ENCODE measurements at regions not wholly inside any gene's neighbourhood (a gene's known extent, or its start where the extent isn't known, plus 50 kb on each side); places are given as distances from the start of the nearest gene placed in this dataset.
"Not testable (repeated sequence)": the region's sequence is repeated elsewhere in the genome, so short reads cannot be mapped to it uniquely, and the experiment has no call there.

- no peaks in the 10 kb centered on the region for H3K4me1 ChIP-seq (replicated peaks)
- H3K27ac ChIP-seq: no peak overlapping the region
- DNase-seq (ENCODE audit: low read depth in 1 of 2, low spot score in 2 of 2): no peak
- no peaks in the 10 kb centered on the region for H3K36me3 ChIP-seq
- H3K27me3 ChIP-seq (replicated peaks): no peaks in the 10 kb centered on the region
- H3K4me3 ChIP-seq: no peak overlapping the region
- H3K9me3 ChIP-seq (replicated peaks): no peaks in the 10 kb centered on the region
These were observed 457.7 kb upstream of the PDE3A start for GRCh38 chr12:19910681-19911080.

- Histone ChIP-seq H3K27me3 (replicated peaks) (no peaks in the 10 kb centered on the region), H3K4me1 (replicated peaks) (no peaks in the 10 kb centered on the region), H3K27ac (no peak overlapping the region), H3K4me3 (no peak overlapping the region), H3K9me3 (replicated peaks) (no peaks in the 10 kb centered on the region), H3K36me3 (no peaks in the 10 kb centered on the region)
- DNase-seq (ENCODE audit: low read depth in 1 of 2, low spot score in 2 of 2): no peak
These were observed 455.3 kb upstream of the PDE3A start for GRCh38 chr12:19912991-19913390.

DNA sequence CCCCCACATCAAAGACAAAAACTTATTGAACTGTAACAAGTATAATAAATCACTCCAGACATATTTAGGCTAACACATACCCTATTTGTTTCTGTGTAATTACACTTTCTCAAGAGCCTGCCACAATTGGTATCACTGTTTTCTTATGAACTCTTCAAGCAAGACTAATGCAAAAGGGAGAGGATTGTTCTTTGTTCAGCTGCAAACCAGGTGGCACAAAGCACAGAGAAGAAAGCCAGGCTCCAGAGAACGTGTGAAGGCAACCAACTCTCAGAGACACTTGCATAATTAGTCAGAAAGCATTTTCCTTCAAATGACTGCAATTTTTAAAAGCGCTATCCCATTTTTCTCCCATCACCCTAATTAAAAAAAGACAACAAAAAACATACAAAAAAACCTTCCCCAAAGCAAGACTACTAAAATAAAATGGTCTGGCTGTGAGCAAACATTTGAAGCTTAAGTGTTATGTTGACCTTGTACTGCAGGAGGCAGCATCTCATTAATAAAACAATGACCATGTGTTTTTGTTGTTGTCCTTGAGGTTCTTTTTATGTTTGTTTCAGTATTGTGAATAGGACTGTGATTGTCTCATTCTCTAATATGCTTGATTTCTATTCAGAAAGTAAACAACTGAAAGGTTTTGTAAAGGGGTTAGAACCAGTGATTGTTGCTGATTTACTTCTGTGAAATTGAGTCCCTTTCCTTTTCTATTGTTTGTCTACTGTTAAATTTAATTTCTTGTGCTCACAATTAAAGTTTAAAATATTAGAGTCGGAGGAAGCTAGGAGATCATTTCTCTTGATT lies 452.7 kb upstream of the PDE3A start:
- H3K4me3 ChIP-seq: no peak overlapping the region
- no peaks in the 10 kb centered on the region for H3K27me3 ChIP-seq (replicated peaks)
- H3K9me3 ChIP-seq (replicated peaks): no peaks in the 10 kb centered on the region
- H3K4me1 ChIP-seq (replicated peaks): no peaks in the 10 kb centered on the region
- no peaks in the 10 kb centered on the region for H3K36me3 ChIP-seq
- H3K27ac ChIP-seq: no peak overlapping the region
- peak in 1 of 2 experiments; percentile 9 for DNase-seq (ENCODE audit: low read depth in 1 of 2, low spot score in 2 of 2)

DNA sequence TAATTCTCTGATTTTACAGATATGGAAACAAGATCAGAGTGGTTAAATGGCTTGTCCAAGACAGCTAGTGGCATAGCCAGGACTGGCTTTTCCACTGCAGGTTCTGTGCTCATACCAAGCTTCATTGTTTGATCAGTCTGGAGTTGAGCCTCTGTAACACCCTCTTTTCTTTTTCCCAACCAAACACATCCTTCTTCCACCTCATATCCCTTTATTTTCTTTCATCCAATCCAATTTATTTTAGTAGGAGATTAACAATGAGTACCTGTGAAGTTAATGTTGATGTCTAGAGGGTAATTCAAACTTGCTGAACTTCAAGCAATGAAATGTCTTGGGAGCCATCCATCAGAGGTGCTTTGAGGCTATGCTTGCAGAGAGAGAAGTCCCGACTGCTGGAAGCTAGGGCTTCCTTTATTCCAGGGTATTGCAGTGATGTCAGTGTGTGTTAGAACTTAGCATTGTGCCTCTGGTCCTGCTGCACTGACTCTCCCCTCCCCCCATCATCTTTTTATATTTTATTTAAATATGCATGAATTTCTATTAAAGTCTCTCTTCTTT lies 452.1 kb upstream of the PDE3A start:
- Histone ChIP-seq H3K4me1 (replicated peaks) (no peaks in the 10 kb centered on the region), H3K4me3 (no peak overlapping the region), H3K36me3 (no peaks in the 10 kb centered on the region), H3K27me3 (replicated peaks) (no peaks in the 10 kb centered on the region), H3K27ac (no peak overlapping the region), H3K9me3 (replicated peaks) (no peaks in the 10 kb centered on the region)
- DNase-seq (ENCODE audit: low read depth in 1 of 2, low spot score in 2 of 2): no peak

DNA sequence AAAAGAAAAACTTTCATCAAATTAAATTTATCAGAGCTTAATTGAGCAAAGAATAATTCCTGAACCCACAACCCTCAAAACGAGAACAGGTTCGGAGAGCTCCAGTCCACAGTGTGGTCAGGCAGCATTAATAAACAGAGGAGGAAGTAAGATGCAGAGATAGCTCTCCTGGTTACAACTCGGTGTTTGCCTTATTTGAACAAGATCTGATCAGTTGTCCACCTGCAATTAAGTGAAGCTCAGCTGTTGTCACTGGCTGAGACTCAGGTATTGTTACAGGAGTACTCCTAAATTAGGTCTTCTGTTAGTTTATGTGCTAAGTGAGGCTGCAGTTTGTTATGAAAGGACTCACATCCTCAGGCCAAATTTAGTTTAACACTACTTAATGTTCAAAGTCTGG lies 451.4 kb upstream of the PDE3A start:
- no peak for DNase-seq (ENCODE audit: low read depth in 1 of 2, low spot score in 2 of 2)
- Histone ChIP-seq H3K27me3 (replicated peaks) (no peaks in the 10 kb centered on the region), H3K4me1 (replicated peaks) (no peaks in the 10 kb centered on the region), H3K9me3 (replicated peaks) (no peaks in the 10 kb centered on the region), H3K36me3 (no peaks in the 10 kb centered on the region), H3K27ac (no peak overlapping the region), H3K4me3 (no peak overlapping the region)

- H3K9me3 ChIP-seq (replicated peaks); H3K4me1 ChIP-seq (replicated peaks); DNase-seq (ENCODE audit: low read depth in 1 of 2, low spot score in 2 of 2); H3K36me3 ChIP-seq; H3K27ac ChIP-seq; H3K4me3 ChIP-seq; H3K27me3 ChIP-seq (replicated peaks): not testable (repeated sequence)
These were observed 446.6 kb upstream of the PDE3A start for GRCh38 chr12:19921716-19922115.

GRCh38 chr12:19922717-19923116 lies 445.6 kb upstream of the PDE3A start:
- Histone ChIP-seq H3K27me3 (replicated peaks) (no peaks in the 10 kb centered on the region), H3K9me3 (replicated peaks) (no peaks in the 10 kb centered on the region), H3K4me3 (no peak overlapping the region), H3K4me1 (replicated peaks) (no peaks in the 10 kb centered on the region), H3K27ac (no peak overlapping the region), H3K36me3 (no peaks in the 10 kb centered on the region)
- DNase-seq (ENCODE audit: low read depth in 1 of 2, low spot score in 2 of 2): no peak

DNA sequence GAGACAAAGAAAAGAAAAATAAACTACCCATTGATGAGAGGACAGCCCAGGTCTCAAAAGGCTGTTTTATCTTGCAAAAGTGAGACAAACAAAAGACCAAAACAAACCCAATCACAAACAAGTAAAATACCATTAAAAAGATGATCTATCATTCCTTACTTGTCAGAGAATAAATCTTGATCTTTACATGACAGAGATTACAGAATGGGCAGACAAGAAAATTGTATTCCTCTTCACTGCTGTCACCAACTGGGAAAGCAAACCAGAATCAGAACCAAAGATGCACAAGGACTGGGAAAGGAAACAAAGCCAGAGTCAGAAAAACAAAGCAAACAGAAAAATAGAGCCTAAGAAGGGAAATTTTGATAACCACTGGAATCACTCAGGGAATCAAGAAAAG lies 444.0 kb upstream of the PDE3A start:
- Histone ChIP-seq H3K9me3 (replicated peaks) (no peaks in the 10 kb centered on the region), H3K4me1 (replicated peaks) (no peaks in the 10 kb centered on the region), H3K36me3 (no peaks in the 10 kb centered on the region), H3K4me3 (no peak overlapping the region), H3K27ac (no peak overlapping the region), H3K27me3 (replicated peaks) (no peaks in the 10 kb centered on the region)
- DNase-seq (ENCODE audit: low read depth in 1 of 2, low spot score in 2 of 2): no peak

GRCh38 chr12:19925841-19926240 lies 442.5 kb upstream of the PDE3A start:
- no peaks in the 10 kb centered on the region for H3K27me3 ChIP-seq (replicated peaks)

DNA sequence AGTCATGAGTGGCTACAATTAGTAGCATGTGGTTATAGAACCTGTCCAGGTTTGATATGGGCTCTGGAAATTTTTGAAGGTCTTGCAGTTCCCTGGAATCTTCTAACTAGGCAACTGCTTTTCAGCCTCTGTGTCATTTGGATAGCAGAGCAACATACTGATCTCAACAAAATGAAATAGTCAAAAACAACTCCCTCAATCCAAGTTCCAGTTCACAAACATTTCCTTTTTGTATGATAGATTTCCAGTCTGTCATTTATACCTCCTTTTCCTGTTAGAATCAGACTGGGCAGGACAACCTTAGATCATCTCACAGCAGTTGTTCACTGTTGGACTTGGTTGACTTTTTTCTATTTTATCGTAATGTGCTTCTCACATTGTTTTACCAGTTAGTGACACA lies 442.1 kb upstream of the PDE3A start:
- Histone ChIP-seq H3K36me3 (no peaks in the 10 kb centered on the region), H3K4me3 (no peak overlapping the region), H3K27ac (no peak overlapping the region), H3K4me1 (replicated peaks) (no peaks in the 10 kb centered on the region), H3K27me3 (replicated peaks) (no peaks in the 10 kb centered on the region), H3K9me3 (replicated peaks) (no peaks in the 10 kb centered on the region)
- no peak for DNase-seq (ENCODE audit: low read depth in 1 of 2, low spot score in 2 of 2)

More at GRCh38 chr12:19925841-19926240, 442.5 kb upstream of the PDE3A start:
- Histone ChIP-seq H3K9me3 (replicated peaks) (no peaks in the 10 kb centered on the region), H3K4me1 (replicated peaks) (no peaks in the 10 kb centered on the region), H3K36me3 (no peaks in the 10 kb centered on the region), H3K4me3 (no peak overlapping the region), H3K27ac (no peak overlapping the region)
- DNase-seq (ENCODE audit: low read depth in 1 of 2, low spot score in 2 of 2): no peak

DNA sequence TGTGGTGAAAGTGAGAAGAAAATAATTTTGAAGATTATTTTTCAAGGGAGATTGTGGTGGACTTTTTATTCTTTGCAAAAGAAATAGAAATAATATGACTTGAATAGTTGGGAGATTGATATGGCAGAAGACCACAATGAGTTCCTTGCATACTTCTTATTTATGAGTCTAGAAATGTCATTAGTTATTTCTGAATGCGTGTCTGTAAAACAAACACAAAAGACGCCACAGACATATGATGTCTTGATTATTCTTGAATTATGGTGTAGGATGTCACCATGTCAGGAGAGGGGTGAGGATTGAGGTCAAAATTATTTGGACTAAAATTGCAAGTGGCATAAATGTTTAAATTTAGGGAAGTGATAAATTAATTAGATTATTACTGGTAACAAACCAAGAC lies 440.7 kb upstream of the PDE3A start:
- H3K4me1 ChIP-seq (replicated peaks): no peaks in the 10 kb centered on the region
- DNase-seq (ENCODE audit: low read depth in 1 of 2, low spot score in 2 of 2): no peak
- H3K36me3 ChIP-seq: no peaks in the 10 kb centered on the region
- H3K4me3 ChIP-seq: no peak overlapping the region
- H3K27ac ChIP-seq: no peak overlapping the region
- H3K27me3 ChIP-seq (replicated peaks): no peaks in the 10 kb centered on the region
- no peaks in the 10 kb centered on the region for H3K9me3 ChIP-seq (replicated peaks)

- Histone ChIP-seq H3K9me3 (replicated peaks) (no peaks in the 10 kb centered on the region), H3K4me3 (no peak overlapping the region), H3K4me1 (replicated peaks) (no peaks in the 10 kb centered on the region), H3K27ac (no peak overlapping the region), H3K27me3 (replicated peaks) (no peaks in the 10 kb centered on the region), H3K36me3 (no peaks in the 10 kb centered on the region)
- DNase-seq (ENCODE audit: low read depth in 1 of 2, low spot score in 2 of 2): no peak
These were observed 435.9 kb upstream of the PDE3A start for GRCh38 chr12:19932413-19932812.

DNA sequence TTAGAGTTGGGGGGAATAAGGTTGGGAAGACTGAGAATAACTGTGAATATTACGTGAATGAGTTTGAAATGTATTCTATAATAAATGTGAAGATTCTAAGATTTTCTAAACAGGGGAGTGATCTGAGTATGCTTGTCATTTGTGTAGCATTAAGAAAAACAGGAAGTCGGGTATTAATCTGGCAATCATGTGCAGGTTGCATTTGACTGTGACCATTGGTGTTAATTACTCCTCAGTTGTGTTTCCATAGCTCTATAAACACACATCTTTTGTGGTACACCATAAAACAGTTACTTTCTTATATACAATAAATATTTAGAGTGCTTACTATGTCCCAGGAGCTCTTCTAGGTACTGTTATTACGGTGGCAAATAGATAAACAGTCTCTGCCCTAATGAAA lies 434.4 kb upstream of the PDE3A start:
- H3K36me3 ChIP-seq: no peaks in the 10 kb centered on the region
- H3K9me3 ChIP-seq (replicated peaks): no peaks in the 10 kb centered on the region
- no peak overlapping the region for H3K27ac ChIP-seq
- H3K4me3 ChIP-seq: no peak overlapping the region
- no peaks in the 10 kb centered on the region for H3K4me1 ChIP-seq (replicated peaks)
- H3K27me3 ChIP-seq (replicated peaks): no peaks in the 10 kb centered on the region
- no peak for DNase-seq (ENCODE audit: low read depth in 1 of 2, low spot score in 2 of 2)

DNA sequence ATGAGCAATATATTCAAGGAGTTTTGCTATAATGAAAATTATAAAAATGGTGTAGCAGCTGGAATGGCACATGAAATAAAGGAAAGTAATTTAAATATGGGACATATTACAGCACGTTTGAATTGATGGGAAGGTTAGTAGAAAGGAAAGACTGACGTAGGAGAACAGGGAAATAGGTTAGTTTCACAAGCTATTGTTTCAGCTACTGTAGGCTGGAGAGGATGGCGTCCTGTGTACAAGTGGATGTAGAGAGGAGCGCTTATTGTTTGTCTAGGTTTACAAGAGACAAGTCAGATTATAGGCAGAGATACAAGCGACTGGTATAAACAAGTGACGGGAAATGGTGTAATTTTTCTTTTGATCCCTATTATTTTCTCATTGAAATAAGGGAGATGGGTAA lies 431.2 kb upstream of the PDE3A start:
- Histone ChIP-seq H3K9me3 (replicated peaks) (no peaks in the 10 kb centered on the region), H3K27ac (no peak overlapping the region), H3K4me3 (no peak overlapping the region), H3K4me1 (replicated peaks) (no peaks in the 10 kb centered on the region), H3K27me3 (replicated peaks) (no peaks in the 10 kb centered on the region), H3K36me3 (no peaks in the 10 kb centered on the region)
- DNase-seq (ENCODE audit: low read depth in 1 of 2, low spot score in 2 of 2): no peak

DNA sequence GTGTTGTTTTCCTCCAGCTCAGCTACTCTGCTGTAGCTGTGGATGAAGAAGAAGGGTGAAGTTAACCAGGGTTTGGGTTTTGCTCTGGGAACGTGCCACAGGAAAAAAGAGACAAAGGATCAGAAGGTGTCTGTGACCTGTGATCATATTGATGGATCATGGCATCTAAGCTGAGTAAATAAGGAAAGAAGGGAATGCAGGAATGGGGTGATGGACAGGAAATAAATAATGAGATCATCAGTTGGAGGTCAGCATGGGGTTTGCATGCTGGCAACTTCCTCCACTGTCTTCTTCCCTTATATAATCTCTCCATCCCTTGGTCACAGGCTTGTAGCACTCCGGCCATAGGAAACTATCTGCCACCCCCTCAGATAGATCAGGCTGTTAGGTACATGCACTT lies 430.3 kb upstream of the PDE3A start:
- DNase-seq (ENCODE audit: low read depth in 1 of 2, low spot score in 2 of 2): no peak
- Histone ChIP-seq H3K36me3 (no peaks in the 10 kb centered on the region), H3K27ac (no peak overlapping the region), H3K4me1 (replicated peaks) (no peaks in the 10 kb centered on the region), H3K27me3 (replicated peaks) (no peaks in the 10 kb centered on the region), H3K9me3 (replicated peaks) (no peaks in the 10 kb centered on the region), H3K4me3 (no peak overlapping the region)
